ENCODE measurements at regions not wholly inside any gene's neighbourhood (a gene's known extent, or its start where the extent isn't known, plus 50 kb on each side); places are given as distances from the start of the nearest gene placed in this dataset.
"Not testable (repeated sequence)": the region's sequence is repeated elsewhere in the genome, so short reads cannot be mapped to it uniquely, and the experiment has no call there.

DNA sequence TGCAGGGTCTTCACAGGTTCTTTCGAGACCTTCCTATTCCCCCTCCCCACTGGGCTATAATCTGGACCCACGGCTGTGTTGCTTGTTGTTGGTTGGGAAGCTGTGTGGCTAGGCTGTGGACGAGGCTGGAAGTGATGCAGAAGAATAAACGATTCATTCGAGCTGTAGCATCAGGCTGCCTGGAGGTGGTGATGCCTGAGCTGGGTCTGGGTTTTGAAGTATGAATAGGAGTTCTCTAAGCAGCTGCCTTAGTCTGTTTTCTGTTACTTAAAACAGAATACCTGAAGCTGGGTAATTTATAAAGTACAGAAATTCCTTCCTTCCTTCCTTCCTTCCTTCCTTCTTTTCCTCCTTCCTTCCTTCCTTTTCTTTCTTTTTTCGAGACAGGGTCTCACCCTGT, 126.5 kb upstream of the ZEB1 start:
- no peak for DNase-seq

DNA sequence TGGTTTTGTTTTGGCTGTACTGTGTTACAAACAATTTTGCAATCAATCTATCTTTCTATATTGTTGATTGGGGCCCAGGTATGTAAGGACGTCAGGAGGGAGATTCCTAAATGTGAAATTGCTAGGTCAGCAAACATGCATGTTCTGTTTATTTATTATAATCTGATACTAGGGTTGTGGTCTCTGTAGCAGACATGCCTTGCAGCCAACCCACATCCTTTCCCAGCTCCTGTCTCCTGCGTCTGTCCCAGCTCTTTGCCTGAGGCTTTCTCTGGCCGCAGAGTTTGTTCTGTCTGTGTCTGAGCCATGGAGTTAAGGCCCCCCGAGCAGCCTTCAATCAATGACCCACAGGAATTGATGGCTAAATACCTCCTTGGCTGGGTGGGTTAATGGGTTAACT, 124.0 kb upstream of the ZEB1 start:
- no peak for DNase-seq

DNA sequence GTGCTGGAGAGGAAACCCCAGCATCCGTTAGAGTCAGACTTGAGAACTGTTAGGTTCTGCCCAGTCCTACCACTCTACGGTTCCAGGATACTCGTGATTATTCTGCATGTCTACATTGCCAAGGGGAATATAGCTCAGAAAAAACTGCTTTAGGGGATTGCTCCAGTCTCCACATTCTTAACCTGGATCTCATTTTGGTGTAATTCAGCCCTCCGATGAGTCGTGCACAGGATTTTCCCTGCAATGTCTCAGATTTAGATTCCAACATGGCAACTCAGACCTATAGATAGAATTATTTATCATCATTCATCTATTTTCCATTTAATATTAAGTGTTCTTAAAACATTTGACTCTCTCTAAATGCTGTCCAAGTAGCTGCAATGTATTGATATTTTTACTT, 121.1 kb upstream of the ZEB1 start:
- DNase-seq, result no peak

DNA sequence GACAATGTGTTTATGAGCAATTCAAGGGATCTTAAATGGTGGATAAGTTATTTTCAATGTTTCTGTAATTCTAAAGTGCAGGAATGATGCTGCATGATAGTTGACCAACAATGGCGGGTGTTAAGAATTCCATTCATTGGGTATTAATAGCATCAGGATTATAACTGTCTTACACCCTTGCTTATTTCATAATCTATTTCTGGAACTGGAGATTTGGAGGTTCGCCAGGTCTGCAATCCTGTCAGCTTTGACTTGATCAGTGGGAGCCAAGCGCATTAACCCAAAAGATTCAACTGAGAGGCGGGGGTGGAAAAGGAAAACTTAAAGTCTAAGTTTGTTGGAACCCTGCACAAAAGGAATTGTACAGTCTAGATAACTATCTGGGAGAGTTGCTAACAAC, 114.9 kb upstream of the ZEB1 start:
- DNase-seq, result no peak

DNA sequence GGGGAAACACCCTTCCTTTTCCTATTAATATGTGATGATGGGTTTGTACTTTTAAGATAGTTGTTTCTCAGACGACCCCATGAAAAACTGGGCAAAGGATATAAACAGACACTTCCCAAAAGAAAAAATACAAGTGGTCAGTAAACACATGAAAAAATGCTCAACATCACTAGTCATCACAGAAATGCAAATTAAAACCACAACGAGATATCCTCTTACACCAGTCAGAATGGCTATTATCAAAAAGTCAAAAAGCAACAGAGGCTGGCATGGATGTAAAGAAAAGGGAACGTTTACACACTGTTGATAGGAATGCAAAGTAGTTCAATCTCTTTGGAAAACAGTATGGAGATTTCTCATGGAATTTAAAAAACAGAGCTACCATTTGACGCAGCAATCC, 111.4 kb upstream of the ZEB1 start:
- DNase-seq, result no peak

DNA sequence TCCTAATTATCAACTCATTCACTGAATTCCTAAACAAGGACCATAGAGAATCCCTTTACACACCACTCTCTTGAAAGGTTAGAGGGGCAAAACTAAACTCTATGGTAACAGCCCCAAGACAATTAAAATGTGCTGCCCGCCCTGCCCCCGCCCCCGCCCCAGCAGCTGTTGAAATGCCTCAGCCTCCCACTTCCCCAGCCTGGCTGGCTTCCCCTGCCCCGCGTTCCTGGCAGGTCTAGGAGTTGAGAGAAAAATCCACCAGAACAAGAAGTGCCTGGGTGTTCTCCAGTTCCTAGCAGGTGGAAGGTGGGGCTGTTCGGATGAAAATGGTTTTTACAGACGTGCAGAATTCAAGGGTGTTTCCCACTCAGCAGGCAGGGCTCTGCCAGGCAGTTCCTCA, 109.5 kb upstream of the ZEB1 start:
- no peak for DNase-seq

DNA sequence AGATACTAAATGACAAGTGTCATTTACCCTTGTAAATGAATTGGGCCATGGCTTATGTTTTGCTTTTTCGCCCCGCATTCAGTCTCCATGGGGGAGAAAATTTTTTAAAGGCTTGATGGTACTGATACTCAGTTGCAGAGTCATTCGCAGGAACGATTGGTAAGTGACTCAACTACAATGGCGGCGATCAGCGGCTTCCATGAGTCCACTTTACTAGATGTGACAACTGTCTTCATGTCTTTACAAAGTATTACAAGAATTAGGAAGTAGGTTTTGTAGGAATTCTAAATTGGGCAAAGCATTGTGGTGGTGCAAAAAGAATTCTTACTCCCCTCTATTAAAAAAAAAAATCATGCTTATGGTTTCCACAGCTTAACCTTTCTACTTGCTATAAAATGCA, 108.8 kb upstream of the ZEB1 start:
- DNase-seq, result no peak

DNA sequence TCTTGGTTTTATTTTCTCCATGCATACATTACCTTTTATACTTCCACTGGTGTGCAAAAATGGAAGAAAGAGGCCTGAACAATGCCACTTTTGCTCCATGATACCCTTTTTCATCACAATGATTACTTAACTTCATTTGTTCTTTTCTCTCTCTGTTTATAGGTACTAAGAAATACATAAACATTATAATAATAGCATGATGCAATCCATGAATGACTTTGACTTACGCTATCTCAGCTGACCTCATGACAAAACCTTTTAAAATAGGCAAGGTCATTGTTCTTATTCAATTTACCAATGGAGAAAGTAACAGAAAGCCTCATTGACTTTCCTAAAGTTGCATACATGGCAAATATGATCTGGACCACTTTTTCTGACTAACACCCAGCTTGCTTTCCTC, 105.1 kb upstream of the ZEB1 start:
- no peak for DNase-seq

DNA sequence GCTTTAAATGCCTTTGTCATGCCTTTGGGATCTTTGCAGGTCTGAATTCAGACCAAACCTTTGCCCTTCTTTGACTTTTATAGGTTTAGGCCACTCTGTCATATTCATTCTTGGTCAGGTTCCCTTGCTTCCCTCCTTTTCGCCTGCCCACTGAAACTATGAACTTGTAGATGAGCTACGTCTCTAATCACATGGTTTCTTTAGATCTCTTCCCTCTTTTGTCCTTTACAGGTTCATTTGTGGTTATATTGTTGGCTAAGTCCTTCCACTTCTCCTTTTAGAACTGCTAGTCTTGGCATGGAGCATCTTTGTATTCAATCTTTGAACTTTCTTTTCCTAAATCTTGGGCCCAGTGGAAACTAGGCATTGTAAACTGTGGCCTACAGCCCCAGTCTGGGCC, 104.0 kb upstream of the ZEB1 start:
- no peak for DNase-seq

DNA sequence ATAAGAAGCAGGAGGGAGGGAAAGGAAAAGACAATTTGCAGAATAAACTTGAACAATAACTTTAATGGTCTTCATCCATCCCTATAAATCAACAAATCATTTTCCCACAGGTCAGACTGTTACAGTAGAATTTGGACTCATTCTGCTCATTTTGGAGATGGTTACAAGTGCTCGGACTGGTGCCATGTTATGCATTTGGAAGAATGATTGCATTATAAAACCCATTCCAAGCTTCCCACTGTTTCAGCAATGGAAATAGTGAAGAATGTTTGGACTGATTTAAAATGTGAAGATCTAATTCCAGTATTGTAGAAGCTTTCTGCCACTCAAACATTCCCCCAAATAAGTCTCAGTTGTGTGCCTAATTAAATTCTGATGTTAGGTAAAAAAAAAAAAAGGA, 99.7 kb upstream of the ZEB1 start:
- DNase-seq, result no peak

DNA sequence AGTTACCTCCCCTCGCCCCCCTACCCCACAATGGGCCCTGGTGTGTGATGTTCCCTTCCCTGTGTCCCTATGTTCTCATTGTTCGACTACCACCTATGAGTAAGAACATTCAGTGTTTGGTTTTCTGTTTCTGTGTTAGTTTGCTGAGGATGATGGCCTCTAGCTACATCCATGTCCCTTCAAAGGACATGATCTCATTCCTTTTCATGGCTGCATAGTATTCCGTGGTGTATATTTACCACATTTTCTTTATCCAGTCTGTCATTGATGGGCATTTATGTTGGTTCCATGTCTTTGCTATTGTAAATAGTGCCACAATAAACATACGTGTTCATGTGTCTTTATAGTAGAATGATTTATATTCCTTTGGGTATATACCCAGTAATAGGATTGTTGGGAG, 90.2 kb upstream of the ZEB1 start:
- DNase-seq, result not testable (repeated sequence)

DNA sequence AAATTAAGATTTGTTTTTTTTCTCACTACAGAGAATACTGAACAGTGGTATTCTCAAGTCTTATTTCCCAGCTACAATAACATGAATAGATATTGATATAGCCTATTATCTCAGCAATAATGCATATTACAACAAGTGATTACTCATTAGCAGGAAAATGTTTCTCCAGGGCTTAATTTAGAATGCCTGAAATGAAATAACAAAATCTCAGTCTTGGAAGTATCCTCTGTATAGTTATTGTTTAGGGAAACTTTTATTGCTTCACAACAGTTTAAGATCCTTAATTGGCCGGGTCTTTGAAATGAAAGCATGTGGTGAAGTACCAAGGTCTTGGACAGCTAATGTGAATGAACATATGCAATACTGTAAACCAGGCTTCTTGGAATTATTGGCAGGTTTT, 79.1 kb upstream of the ZEB1 start:
- DNase-seq, result no peak

DNA sequence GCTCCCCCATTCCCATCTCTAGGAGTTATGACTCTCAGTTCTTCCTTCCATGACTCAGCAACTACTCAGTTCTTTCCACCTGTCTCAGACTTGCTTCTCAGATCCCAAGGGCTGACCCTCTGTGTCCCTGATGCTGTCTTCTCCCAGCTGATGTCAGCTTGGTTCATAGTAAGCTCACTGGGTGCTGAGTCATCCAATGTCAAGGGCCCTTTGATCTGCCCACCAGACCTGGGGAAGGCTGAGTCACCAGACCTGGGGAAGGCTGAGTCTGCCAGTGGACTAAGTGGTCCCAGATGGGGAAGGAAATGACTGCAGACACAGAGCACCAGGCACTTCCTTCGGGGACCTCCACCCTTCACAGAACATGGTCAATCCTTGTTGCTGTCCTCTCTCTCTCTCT, 76.1 kb upstream of the ZEB1 start:
- no peak for DNase-seq

DNA sequence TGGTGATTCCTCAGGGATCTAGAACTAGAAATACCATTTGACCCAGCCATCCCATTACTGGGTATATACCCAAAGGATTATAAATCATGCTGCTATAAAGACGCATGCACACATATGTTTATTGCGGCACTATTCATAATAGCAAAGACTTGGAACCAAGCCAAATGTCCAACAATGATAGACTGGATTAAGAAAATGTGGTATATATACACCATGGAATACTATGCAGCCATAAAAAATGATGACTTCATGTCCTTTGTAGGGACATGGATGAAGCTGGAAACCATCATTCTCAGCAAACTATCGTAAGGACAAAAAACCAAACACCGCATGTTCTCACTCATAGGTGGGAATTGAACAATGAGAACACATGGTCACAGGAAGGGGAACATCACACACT, 67.9 kb upstream of the ZEB1 start:
- DNase-seq, result not testable (repeated sequence)

DNA sequence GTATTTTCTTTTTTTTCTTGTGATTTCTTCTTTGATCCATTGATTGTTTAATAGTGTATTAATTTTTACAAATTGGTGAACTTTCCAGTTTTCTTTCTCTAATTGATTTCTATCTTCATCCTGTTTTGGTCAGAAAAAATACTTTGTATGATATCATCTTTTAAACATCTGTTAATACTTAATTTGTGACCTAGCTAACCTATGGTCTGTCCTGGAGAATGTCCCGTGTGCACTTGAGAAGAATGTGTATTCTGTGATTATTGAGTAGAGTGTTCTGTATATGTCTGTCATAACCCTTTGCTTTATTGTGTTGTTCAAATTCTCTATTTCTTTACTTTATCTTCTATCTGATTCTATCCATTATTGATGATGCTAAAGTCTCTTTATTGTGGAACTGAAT, 65.8 kb upstream of the ZEB1 start:
- no peak for DNase-seq

DNA sequence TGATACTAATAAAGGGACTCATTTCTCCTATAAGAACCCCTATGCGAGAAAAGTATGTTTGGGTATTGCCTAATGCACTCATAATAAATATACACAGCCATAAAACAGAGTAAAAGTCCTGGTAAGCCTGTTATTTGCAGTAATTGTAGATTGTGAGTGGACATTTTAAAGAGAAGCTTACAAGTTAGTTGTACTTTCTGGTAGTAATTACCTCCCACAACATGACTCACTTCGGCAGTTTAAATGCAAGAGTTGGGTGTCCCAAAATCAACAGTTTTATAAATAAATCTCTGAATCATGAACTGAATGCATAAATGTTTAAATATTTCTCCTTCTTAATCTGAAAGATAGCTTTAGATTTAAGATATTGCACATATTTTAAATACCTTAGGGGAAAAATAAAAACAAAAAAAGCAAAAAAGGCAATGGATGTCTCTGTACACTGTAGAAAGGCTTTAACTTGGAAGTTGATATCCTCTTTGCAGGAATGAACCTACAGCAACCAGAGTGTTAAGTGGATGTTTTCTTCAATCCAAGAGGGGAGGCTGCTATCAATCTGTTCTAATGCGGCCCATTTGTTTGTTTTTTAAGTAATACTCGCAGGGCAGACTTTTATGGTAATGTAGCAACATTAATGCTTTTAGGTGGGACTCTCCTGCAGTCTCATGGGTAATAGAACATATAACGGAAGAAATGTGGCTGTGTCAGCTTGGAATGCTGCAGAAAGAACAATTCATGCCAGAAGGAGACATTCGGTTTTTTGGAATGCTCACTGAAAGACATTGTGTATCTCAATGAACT, 57.3 kb upstream of the ZEB1 start:
- no peak for DNase-seq

DNA sequence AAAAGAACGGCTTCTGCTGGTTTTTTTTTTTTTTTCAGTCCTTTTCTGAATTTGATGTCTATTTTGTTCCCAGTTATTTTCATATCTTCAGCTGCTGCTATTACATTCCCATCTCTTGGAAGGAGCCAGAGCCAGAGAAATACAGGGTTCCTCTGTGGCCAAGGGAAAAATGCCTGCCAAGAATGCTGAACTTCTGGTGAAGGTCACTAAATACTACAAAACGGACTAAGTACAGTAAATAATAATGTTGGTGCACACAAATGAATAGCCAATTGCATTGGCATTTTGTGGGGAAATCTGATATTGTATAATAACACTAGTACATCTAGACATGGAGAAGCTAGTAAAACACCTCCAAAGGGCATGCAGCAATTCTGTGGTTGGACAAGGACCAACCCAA, 56.3 kb upstream of the ZEB1 start:
- no peak for DNase-seq

DNA sequence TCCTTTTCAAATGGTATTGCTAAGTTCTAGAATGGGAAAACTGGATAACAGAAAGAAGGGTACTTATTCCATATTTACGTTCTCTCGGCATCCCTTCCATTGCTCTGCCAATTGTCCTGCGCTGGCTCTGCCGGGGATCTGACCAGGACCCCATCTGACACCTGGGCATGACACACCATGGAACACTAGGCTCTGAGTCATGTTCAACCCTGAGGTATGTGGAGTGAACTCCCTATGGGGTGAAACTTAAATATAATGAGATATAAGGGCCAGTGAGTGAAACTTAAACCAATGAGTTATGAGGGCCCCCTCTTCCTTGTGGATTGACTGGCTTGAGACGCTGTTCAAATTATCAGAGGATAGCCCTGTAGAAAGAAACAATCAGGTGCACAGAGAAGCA, 55.1 kb upstream of the ZEB1 start:
- DNase-seq, result no peak

DNA sequence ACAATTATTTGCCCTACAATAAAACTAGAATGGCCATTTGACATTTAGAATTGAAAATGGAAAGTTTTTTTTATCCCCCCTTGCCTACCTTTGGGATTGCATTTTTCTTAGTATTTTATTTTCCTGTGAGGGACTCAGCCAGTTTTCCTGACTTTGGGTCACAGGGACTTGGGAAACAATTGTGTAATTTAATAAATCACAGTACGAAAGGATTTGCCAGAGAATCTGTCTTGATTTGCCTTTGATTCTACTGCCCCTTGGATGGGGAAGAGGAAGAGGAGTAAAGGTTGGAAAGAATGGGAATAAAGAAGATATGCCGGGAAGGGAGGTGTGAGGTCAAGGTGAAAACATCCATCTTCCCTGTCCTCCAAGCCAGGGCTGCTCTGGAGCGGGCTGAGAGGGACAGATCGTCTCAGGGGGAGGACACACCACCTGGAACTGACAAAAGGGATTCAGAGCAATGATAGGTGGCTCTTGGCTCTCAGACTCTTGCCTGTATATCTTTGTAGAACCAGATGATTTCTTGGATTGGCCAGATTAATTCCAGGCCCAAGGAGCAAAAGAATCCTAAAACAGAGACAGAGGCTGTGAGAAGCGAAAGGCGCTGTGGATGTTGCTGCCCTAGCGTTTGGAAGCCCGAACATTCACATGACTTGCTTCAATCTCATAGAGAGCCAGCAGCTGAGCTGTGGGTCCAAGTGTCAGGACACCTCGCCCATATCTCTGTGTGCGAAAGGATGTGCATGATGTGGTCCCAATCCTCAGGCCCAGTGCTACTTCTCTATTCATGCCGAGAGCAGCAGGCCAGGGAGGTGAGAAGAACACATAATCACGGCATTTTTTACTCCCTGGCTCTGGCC, 50.3 kb upstream of the ZEB1 start:
- DNase-seq, result no peak
